HL-60 (cell line): ENCODE measurements at regions not wholly inside any gene's neighbourhood (a gene's known extent, or its start where the extent isn't known, plus 50 kb on each side); places are given as distances from the start of the nearest gene placed in this dataset.
"Not testable (repeated sequence)": the region's sequence is repeated elsewhere in the genome, so short reads cannot be mapped to it uniquely, and the experiment has no call there.

ENCODE experiments used
- DNase-seq, 2 experiments: peaks; one replicate each; pipeline ENCODE4 v3.0.0-alpha.2; 2010 to 2020; ENCODE audit warnings: low read depth in 1 of 2, low spot score in 1 of 2
- H3K27ac ChIP-seq: fragments of 250-450 bp; sonication (Bioruptor Pico); replicated peaks from 2 replicates; pipeline ENCODE4 v1.5.1; 2020; ENCODE audit warnings: mild to moderate bottlenecking, moderate library complexity
- H3K27me3 ChIP-seq: fragments of 250-450 bp; sonication (Bioruptor Pico); 2 replicates; pipeline ENCODE4 v1.5.1; 2021; ENCODE audit warnings: mild to moderate bottlenecking, moderate library complexity; ENCODE audit not compliant: insufficient read depth, poor library complexity, severe bottlenecking
- H3K4me3 ChIP-seq: replicated peaks from 2 replicates; pipeline ENCODE4 v1.5.1; 2011; ENCODE audit warnings: mild to moderate bottlenecking, control low read depth, low read length; ENCODE audit not compliant: insufficient read depth
- CTCF ChIP-seq: IDR thresholded peaks from one replicate; pipeline ENCODE4 v1.5.1; 2011; ENCODE audit warnings: low read length, control low read depth, inconsistent platforms; ENCODE audit not compliant: insufficient read depth
- GABPA ChIP-seq: IDR thresholded peaks from 2 replicates; pipeline ENCODE4 v1.6.1; 2012; ENCODE audit warnings: low read depth
- POLR2AphosphoS5 ChIP-seq: IDR thresholded peaks from 2 replicates; pipeline ENCODE4 v1.6.1; 2012; ENCODE audit warnings: low read depth
- REST ChIP-seq: IDR thresholded peaks from 2 replicates; pipeline ENCODE4 v1.6.1; 2012; ENCODE audit warnings: low read depth; ENCODE audit not compliant: insufficient replicate concordance
- SPI1 ChIP-seq: IDR thresholded peaks from 2 replicates; pipeline ENCODE4 v1.6.1; 2012; ENCODE audit warnings: low read depth, mild to moderate bottlenecking, borderline replicate concordance

- Histone ChIP-seq H3K27me3 (no peaks in the 10 kb centered on the region), H3K27ac (no peak overlapping the region), H3K4me3 (no peak overlapping the region)
- peak in 1 of 2 experiments; percentile 30 for DNase-seq
- TF ChIP-seq SPI1 (no peak), POLR2AphosphoS5 (no peak), CTCF (peak; percentile 12)
Observed at GRCh38 chrX:65451663-65452062, 82.9 kb downstream of the LAS1L start.

- no peak for DNase-seq
- H3K27me3 ChIP-seq = no peaks in the 10 kb centered on the region
- H3K27ac ChIP-seq = no peak overlapping the region
- no peak overlapping the region for H3K4me3 ChIP-seq
- no peak for TF ChIP-seq REST
- TF ChIP-seq POLR2AphosphoS5 = no peak
- TF ChIP-seq CTCF = no peak
- TF ChIP-seq SPI1 = no peak
Observed at GRCh38 chrX:65420154-65420553, 114.4 kb downstream of the LAS1L start.

- not testable (repeated sequence) for DNase-seq, H3K4me3 ChIP-seq, H3K27ac ChIP-seq
- H3K27me3 ChIP-seq = peaks cover 11% of the 10 kb centered on the region
Observed at GRCh38 chrX:65407662-65408061, 126.9 kb downstream of the LAS1L start.

GRCh38 chrX:65407157-65407626 lies 127.4 kb downstream of the LAS1L start:
- no peak for DNase-seq
- no peak overlapping the region for H3K27ac ChIP-seq
- H3K27me3 ChIP-seq = peaks cover 9% of the 10 kb centered on the region
- no peak overlapping the region for H3K4me3 ChIP-seq
- TF ChIP-seq CTCF = no peak
- TF ChIP-seq GABPA = no peak
- no peak for TF ChIP-seq POLR2AphosphoS5
- TF ChIP-seq SPI1 = no peak
- TF ChIP-seq REST = no peak
